Fibroblast of peridontal ligament (primary cell): ENCODE measurements at regions not wholly inside any gene's neighbourhood (a gene's known extent, or its start where the extent isn't known, plus 50 kb on each side); places are given as distances from the start of the nearest gene placed in this dataset.
"Not testable (repeated sequence)": the region's sequence is repeated elsewhere in the genome, so short reads cannot be mapped to it uniquely, and the experiment has no call there.

Experiments used
- DNase-seq: peaks from one replicate; pipeline ENCODE4 v3.0.0-alpha.2; 2010; ENCODE audit errors: extremely low read depth

DNA sequence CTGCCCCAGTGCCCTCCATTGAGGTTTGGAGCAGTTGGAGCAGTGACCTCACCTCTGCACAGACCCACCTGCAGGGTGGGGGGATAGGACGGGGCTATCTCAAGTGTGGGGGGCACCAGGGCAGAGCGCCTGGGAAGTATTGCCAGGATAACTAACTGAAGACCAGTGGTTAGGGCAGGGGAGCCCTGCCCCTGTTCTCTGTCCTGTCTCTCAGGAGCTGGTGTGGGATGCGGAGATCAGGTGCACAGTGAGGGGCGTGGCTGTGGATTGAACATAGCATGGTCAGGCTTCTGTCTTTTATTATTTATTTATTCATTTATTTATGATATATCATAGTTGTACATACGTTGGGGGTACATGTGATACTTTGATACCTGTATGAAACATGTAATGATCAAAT lies 256.6 kb downstream of the GADD45G start:
- not testable (repeated sequence) for DNase-seq

DNA sequence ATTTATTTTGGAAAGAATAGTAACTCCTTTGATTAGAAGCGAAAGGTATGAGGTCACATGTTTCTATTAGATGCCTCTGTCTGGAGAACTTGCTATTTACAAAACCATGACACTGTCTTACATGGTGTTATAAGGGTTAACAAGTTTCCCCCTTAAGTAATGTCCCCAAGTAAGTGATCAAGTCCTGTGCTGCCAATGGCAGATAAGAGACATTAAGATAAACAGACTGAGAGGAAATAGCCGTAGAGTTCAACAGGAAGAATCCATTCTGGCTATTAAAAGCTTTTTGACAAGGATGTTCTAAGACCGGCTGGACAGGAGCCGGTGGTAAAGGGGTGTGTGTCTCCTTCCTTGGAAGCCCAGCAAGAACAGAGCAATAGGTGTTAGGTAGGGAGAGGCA lies 257.5 kb downstream of the GADD45G start:
- no peak for DNase-seq

DNA sequence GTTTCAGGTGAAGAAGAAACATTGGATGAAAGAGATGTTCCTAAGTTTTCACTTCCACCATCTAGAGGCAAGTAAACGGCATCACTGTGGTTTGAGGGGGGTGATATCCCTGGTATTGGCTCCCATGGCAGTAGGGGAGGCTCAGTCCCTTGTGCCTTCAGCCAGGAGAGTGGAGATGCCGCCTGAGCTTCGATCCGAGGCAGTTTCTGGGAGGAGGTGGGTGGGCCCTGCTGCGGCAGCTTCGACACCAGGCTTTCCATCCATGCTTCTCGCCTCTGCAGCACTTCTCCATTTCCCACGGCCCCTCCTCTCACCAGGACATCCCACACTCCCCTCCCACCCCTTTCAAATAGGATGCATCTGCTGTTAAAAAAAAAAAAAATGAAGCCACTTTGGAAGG lies 258.3 kb downstream of the GADD45G start:
- DNase-seq, result no peak

DNA sequence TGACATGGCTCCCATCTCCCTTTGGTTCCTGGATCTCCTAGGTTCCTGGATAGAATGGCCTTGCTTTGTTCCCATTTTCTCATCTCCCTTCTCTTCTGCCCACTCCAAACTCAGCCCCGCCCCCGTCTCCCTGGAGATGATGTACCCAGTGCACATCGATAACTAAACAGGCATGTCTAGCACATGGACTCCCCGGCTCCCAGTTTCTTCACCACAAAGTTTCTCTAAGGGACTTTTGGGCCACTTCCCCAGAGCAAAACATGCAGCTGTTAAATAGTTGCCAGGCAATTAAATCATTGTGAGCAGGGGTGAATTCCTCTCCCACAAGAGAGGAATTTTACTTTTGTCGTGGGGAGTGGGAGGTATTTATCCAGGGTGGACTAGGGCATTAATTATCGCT lies 259.0 kb downstream of the GADD45G start:
- DNase-seq, result no peak

DNA sequence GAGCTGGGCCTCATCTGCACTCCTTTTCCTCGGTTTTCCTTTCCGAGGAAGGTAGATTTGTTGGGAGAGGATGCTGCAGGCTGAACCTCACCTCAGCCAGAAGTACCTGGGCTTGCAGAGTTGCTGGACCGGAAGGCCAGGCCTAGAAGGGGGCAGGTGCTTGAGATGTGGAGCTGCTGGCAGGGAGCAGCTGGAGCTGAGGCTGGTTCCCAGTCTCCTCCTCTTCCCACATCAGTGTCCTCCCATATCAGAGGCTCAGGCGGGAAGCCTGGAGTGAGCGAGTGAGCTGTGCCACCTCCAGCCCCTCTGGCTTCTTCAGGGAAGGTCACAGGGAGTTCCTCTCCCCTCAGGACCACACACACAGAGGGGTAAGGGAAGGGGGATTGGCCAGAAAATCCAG lies 259.4 kb downstream of the GADD45G start:
- no peak for DNase-seq

DNA sequence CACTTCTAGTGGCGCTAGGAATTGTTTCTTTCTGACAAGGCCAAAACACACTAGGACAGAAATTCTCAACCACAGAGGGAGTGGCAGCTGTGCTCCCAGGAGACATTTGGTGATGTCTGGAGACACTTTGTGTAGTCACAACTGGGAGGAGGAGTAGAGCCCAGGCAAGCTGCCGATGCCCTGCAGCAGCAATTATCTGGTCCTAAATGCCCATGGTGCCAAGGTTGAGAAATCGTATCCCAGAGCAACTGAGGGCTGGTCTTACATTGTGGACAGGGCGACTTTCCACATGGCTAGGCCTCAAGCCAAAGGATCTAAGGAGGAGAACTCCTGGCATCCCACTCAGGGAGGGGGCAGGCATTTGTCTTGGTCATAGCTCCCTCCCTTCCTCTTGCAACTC lies 259.9 kb downstream of the GADD45G start:
- DNase-seq, result no peak

DNA sequence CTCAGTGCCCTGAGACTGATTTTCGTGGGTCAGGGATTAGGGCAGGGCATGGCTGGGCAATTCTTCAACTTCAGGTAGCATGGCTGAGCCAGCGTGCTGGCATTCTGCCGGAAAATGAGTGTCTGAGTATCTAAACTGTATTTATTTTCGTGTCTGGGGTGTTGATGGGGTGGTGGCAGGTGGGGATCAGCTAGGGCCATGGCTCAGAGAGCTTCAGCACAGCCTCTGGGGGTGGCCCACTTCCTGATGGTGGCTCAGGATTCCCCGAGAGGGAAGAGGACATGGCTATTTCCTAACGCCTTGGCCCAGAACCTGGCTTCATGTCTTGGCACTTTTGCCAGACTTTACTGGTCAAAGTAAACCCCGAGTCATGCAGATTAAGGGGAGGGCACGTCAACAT lies 260.5 kb downstream of the GADD45G start:
- no peak for DNase-seq

DNA sequence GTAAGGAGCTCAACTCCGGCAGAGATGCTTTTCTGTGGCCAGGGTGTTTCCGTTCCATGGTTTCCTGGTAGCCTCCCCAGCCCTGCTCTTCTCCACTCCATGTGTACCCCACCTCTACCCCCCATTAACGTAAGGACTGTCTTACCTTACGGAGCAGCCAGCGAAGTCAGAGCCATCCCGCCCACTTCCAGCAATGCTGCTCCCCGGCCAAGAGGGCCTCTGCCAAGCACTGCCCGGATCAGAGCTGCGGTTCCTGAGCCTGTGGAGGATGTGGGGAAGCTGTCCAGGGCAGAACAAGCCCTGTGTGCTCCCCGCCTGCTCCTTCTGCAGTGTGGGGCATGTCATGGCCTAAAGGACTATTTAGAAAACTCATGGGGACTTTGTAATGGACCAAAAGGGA lies 261.2 kb downstream of the GADD45G start:
- no peak for DNase-seq

DNA sequence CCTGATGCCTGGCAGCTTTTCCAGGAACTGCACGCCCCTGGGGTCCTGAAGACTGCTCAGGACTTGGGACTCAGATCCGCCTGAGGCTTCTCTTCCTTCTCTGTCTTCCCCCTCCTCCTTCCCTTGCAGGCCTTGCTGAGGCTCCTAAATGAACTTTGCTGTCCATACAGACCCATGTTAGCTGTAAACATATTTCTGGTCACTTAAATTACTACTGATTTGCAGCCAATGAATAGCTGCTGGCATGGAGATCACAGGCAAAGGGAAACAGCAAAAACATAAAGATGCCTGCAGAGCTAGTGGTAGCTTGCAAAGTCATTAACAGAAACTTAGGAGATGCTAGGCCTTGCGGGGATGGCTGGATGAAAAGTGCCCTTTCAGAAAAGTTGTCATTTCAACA lies 261.9 kb downstream of the GADD45G start:
- no peak for DNase-seq

DNA sequence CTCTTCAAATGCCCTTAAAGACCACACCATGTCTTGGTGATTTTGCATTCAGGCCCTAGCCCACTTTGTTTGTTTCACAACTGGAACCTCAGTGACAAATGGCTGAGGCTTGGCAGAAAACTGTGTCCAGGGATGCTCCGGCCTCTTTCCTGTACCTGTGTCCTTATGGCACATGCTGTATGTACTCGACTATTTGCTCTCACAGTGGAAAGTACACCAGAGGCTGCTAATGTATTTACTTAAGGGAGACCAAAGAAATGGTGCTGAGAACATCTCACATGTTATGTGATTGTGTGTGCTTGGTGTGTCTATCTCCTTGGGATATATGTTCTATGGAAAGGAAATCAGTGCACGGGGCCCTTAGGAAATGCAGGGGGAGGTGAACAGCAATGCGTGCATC lies 263.3 kb downstream of the GADD45G start:
- no peak for DNase-seq

DNA sequence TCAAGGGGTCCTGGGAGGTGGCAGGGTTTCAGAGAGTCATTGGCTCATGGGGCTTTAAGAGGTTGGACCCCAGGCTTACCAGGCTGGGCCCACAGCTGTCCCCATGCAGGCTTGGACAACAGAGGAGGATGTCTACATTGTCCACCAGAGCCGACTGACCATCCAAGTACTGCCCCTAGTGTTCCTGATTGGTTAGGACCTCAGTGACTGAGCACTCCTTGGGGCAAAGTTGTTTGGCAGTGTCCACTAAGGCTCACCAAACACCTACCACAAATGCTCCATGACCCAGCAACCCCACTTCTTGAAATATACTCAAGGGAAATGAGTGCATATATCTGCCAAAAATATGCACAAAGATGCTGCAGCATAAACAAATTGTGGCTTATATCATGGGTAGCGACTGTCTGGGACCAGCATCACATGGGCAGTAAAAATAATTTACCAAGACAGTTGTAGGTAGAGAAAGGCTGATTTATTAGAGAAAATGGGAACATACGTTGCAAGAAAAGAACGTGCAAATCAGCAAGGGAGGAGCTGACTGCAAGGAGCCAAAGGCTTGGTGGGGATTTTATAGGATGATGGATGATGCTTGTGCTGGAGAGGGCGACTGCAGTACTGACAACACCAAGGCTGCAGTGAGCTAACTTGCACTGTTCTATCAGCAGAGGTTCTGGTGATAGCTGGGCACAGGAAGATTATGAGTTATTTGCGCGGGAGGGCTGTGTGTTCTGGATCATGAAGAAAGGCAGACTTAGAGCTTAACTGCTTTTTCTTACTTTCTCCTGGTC lies 265.2 kb downstream of the GADD45G start:
- no peak for DNase-seq

DNA sequence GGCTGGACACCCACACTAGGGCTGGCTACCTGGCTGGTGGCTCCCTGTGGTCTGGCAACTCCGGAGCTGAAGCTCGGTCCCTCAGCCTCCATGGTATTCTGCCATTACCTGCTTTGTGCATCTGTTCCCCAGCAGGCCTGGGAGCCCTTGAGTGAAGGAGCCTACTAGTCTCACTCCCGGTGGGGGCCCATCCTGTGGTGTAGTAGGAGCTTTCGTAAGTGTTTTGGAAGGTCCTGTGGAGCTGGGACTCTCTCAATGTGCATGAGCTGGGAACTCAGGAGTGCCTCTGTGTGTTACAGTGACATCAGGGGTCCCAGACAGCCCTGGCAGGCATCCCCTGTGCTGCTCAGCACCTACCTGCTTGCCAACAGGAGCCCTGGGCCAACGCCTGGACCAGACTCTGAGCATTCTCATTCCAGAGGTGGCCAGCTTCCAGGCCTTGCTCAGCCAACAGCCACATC lies 267.1 kb downstream of the GADD45G start:
- no peak for DNase-seq

DNA sequence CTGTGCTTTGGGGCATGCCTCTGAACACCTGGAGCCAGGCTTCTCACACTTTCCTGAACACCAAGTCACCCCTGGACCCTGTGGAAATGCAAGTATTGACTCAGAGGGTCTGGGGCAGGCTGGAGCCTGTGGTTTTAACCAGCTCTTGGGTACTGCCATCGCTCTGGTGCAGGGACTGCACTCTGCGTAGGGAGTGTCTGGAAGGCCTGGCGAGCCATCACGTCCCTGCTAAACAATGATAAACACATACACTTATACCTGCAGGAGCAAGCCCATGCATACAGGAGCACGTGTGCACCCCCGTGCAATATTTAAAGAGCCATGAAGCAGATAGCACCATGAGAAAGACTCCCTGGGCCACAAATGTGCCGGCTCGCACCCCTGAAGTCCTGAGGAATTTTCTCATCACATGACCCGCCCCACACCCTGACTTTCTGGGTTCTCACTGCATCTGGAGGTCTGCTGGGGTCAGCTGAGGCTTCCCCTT lies 267.7 kb downstream of the GADD45G start:
- DNase-seq, result no peak

DNA sequence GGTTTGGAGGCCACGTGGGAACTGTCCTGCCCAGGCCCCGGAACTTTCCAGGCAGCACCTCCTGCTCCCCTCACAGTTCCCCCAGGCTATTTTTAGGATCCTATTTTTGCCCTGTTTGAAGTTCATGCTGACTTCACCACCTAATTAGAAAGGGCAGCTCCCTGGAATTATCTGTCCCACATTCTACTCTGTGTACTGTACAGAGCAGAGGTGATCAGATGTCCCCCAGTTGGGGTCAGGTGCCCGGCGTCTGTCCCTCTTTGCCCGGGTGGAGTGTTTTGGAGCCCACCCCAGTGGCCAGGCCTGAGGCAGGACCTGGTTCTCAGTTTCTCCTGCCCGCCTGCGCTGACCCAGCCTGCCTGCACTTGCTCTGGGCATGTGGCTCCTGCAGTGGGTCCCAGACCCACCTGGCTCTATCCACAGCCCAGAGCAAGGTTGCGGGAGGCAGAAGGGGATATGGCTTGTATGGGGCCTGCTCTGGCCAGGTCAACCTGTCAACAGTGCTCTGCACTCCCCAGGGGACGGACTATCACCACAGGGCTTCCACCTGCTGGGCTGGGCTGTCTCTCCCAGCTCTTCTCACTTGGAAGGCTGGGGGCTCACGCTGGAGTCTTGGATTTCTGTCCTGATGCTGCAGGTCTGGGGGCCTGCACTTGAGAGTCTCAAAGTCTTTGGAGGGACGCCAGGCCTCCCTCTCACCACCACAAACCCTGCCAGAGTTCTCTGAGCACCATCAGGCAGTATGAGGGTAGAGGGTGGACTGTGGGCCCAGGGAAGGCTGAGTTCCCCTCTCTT lies 268.3 kb downstream of the GADD45G start:
- DNase-seq, result no peak

DNA sequence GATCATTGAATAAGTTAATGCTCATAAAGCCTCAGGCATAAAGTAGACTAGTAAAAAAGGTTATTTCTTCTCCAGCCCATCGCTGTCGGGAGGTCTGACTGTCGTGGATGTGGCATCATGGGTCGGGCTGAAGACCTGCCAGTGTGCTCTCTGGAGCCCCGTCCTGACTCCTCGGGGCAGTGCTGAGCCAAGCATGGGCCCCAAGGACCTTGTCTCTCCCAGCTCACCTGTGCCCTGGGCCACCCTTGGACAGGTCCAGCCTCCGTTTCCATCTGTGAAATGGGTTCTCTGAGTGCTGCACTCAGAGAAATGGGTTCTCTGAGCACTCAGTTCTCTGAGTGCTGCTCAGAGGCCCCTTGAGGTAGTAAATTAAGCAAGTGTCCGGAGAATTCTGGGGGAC lies 269.0 kb downstream of the GADD45G start:
- no peak for DNase-seq

DNA sequence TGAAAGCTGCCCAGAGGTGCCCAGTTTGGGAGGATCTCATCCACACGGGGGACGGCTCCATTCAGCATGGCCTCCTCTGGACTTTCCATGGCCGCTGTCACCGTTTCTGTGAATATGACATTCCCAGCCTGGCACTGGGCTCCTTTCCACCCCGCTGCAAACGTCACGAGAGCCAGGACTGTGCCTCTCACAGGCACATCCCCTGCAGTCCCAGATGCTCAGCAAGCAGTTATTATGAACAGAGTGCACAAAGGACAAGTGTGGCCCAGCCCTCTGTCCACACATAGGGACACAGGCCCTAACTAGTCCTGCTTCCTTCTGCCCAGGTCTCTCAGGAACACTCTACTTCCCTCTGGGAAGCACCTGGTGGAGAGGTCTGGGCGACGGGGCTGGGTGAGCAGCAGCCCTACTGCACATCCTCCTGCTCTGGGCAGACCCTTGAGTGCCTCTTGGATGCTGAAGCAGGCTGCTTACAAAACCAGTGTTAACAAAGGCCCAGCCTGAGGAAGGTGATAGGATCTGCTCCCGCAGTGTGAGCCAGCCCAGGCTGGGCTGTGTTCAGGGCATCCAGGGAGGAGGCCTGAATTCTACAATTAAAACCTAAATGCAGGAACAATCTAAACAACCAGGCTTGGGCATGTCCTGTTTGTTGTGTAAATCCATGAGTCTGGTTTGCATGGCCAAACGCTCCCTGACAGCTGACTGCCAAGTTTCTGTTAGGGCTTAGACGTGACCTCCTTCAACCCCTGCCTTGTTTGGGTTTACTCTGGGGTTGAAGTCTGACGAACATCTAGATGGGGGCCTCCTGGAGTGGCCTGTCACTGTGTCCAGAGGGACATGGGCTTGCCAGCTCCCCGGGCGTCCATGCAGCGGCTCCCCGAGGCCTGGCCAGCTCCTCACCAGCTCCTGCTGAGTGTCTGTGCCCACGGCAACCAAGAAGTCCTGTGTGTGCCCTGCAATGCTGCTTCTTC lies 269.8 kb downstream of the GADD45G start:
- no peak for DNase-seq

DNA sequence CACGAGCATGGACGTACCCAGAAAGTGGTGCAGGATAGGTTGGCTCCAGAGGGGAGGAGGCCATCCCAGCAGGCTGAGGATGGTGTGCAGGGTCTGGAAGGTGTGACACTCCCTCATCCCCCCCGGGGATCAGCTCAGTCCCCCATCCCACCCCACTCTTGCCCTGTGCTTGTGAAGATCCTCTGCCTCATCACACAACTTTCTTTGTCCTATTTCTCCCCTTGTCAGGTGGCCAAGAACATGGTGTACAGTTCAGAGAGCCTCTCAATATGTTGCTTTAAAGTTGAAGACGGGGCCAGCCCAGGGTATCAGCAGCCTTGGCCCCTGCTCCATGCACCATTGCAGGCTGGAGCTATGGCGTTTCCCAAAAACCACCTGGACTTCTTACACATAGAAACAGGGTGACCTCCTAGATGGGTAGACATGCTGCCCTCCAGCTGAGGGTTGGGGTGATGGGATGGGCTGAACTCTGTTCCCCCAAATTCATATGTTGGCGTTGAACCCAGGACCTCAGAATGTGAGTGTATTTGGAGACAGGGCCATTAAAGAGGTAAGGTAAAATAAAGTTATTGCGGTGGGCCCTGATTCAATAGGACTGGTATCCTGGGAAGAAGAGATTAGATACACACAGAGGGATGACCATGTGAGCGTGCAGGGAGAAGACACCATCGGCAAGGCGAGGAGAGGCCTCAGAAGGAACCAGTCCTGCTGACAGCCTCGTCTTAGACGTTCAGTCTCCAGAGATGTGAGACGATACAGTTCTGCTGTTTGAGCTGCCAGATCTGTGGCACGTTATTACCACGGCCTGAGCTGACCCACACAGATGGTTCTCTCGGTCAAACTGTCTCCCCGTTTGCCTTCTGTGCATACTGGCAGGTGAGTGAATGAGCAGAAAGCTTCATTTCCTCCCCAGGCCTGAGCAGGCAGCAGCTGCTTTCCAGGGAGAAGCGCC lies 272.5 kb downstream of the GADD45G start:
- no peak for DNase-seq

DNA sequence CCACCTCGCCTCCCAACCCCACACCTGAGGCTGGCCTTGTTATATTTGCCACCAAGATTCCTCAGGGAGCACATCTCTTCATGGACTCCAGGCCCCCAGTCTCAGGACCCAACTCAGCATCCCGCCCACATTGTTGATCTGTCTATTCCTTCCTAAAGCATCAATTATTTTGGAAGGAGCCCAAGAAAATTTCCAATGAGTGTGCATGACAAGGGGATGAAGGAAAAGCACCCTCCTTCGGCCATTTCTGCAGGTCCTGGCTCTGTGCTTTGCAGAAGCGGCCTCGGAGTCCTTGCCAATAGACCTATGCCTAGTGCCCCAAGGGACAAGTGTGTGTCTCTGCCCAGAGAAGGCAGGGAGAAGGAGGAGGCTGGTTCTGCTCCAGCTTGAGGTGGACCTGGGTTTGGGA lies 273.2 kb downstream of the GADD45G start:
- DNase-seq, result no peak

DNA sequence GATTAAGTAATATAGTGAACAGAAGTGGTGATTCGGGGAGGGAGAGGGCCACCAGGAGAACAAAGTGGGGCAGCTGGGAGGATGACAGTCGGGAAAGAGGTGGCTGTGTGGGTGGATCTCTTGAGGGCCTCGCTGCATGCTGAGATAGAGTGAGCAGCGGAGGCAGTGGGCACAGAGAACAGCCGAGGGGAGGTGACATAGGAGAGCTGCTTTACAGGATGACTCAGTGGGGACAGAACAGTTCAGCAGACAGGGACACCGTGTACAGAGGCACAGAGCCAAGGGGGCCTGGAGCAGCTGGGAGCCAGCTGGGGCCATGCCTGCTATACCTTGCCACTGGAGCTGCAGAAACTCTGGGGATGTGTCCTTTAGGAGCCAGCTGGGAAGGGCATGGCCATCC lies 273.9 kb downstream of the GADD45G start:
- no peak for DNase-seq

DNA sequence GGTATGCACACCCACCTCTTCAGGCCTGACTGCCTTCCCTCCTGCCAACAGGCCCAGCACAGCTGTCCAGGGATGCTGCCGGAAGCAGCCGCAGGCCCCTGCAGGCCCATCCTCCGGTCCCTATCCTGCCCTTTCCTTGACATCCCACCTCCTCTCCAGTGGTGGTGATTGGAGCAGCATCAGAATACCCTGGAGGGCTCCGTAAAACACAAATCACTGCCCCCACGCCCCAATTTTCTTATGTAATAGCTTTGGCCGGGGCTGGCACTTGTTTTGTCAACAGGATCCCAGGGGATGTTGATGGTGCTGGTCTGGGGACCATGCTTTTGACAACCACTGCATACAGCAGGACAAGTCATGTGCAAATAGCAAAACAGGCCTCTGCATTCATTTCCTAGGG lies 274.5 kb downstream of the GADD45G start:
- DNase-seq, result no peak

DNA sequence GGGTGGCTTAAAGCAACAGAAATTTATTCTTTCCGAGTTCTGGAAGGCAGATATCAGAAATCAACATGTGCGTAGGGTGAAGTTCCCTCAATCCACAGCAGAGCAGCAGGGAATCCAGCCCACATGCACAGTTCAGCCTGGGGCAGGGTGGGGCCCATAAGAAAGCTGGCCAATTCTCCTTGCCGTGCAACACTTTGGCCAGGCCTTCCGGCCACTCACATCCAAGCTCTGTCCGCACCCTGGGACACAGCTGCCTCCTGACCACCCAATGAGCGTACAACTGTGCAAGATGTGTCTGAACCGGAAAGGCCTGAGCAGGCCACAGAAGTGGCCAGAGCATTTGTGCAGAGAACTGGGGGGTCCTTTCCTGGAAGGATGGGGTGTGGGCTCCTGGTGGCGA lies 274.9 kb downstream of the GADD45G start:
- DNase-seq, result no peak
